ENCODE measurements at regions not wholly inside any gene's neighbourhood (a gene's known extent, or its start where the extent isn't known, plus 50 kb on each side); places are given as distances from the start of the nearest gene placed in this dataset.
A peak's percentile ranks its signal among the peaks of the same experiment; 100 is the strongest.

DNA sequence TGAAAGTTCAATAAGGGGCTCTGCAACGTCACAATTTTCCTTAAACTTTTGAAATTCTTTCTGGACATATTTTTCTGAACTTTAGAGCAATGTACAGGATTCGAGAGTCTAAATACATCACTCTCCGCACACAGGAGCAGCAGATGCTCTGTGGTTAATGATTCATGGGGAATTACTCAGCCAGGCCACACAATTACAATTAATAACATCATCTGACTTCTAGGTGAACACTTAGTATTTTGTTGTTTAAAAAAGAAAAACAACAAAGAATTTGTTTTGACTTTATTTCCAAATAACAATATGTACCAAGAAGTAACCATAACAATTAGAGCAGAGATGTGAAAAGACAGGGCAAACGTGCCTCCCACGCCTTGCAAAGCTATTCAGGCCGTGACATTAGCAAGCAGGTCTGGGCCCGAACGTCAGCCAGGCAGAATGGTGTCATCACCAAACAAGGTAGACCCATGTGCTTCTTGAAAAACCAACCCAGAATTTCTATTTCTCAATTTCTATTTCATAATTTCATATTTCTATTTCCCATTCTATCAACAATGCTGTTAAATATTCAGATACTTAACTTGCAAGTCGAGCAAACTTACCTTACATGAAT, 236.3 kb downstream of the COL4A1 start:
- ATAC-seq, result no peak

DNA sequence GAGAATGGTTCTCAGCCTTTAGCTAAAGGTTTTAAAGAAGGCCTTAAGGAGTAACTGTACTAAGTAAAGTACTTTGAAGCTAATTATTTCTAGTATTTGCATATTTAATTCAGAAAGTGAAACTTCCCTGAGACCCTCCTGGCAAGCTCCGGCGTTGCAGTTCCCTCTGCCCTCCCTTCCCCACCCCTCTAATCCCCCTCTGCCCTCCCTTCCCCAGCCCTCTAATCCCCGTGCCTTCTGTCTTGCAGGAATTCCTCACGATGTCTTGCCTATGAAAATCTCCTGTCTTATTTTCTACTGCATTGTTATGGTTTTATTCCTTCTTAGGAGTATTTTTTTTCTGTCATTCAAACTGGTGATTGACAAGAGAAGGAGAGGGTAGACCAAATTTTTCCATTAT, 236.9 kb downstream of the COL4A1 start:
- Histone ChIP-seq H3K27ac (no peak overlapping the region), H3K4me1 (no peaks in the 10 kb centered on the region), H3K9me3 (no peaks in the 10 kb centered on the region), H3K36me3 (replicated peaks in 1 of 2; ENCODE audit: insufficient read depth in 1 of 2, low read depth in 2 of 2) (no peaks in the 10 kb centered on the region), H3K4me3 (no peak overlapping the region), H3K27me3 (no peaks in the 10 kb centered on the region)
- DNase-seq, result no peak
- no peak for TF ChIP-seq POLR2A (IDR thresholded peaks at IDR 0.05)
- TF ChIP-seq, protein P1, sequence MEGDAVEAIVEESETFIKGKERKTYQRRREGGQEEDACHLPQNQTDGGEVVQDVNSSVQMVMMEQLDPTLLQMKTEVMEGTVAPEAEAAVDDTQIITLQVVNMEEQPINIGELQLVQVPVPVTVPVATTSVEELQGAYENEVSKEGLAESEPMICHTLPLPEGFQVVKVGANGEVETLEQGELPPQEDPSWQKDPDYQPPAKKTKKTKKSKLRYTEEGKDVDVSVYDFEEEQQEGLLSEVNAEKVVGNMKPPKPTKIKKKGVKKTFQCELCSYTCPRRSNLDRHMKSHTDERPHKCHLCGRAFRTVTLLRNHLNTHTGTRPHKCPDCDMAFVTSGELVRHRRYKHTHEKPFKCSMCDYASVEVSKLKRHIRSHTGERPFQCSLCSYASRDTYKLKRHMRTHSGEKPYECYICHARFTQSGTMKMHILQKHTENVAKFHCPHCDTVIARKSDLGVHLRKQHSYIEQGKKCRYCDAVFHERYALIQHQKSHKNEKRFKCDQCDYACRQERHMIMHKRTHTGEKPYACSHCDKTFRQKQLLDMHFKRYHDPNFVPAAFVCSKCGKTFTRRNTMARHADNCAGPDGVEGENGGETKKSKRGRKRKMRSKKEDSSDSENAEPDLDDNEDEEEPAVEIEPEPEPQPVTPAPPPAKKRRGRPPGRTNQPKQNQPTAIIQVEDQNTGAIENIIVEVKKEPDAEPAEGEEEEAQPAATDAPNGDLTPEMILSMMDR (IDR thresholded peaks at IDR 0.05), result no peak
- ATAC-seq, result no peak
- 40 to 41% methylated on average over 4 of the region's 4 CpGs for WGBS, 2 donors
- intact Hi-C loops (cut with DNase I), result no loop called here

More for the DNA sequence above, 236.3 kb downstream of the COL4A1 start:
- Histone ChIP-seq H3K27me3 (no peaks in the 10 kb centered on the region), H3K9me3 (no peaks in the 10 kb centered on the region), H3K27ac (no peak overlapping the region), H3K4me3 (no peak overlapping the region), H3K4me1 (no peaks in the 10 kb centered on the region), H3K36me3 (replicated peaks in 1 of 2; ENCODE audit: insufficient read depth in 1 of 2, low read depth in 2 of 2) (no peaks in the 10 kb centered on the region)
- WGBS, 2 donors, result 54 to 56% methylated on average over 9 of the region's 9 CpGs
- no peak for DNase-seq
- TF ChIP-seq, protein P1 (IDR thresholded peaks at IDR 0.05), result no peak
- no peak for TF ChIP-seq POLR2A (IDR thresholded peaks at IDR 0.05)
- intact Hi-C loops (cut with DNase I), result no loop called here

DNA sequence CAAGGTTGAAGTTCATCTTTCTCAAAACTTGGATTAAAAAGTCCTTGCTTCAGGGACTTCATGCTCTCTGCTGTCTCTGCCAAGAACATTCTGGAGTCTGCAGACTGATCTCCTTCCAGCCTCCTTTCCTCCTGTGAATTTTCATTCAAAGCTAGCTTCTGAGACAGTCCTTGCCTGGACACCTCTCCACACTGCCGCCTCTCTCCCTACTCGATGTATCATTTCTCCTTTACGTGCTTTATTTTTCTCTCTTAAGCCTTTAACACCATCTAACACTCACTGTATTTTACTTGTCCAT, 238.8 kb downstream of the COL4A1 start:
- H3K36me3 ChIP-seq (replicated peaks in 1 of 2; ENCODE audit: insufficient read depth in 1 of 2, low read depth in 2 of 2), result no peaks in the 10 kb centered on the region
- no peak for TF ChIP-seq POLR2A (IDR thresholded peaks at IDR 0.05)
- TF ChIP-seq, protein P1 (IDR thresholded peaks at IDR 0.05), result no peak
- WGBS, 2 donors, result 73 to 86% methylated on average over 3 of the region's 3 CpGs
- H3K9me3 ChIP-seq, result no peaks in the 10 kb centered on the region
- H3K4me3 ChIP-seq, result no peak overlapping the region
- intact Hi-C loops (cut with DNase I), result no loop called here
- ATAC-seq (no peak), DNase-seq (peak in 1 of 4 donors; percentile 6)
- H3K27ac ChIP-seq, result no peak overlapping the region
- no peaks in the 10 kb centered on the region for H3K4me1 ChIP-seq
- H3K27me3 ChIP-seq, result no peaks in the 10 kb centered on the region

DNA sequence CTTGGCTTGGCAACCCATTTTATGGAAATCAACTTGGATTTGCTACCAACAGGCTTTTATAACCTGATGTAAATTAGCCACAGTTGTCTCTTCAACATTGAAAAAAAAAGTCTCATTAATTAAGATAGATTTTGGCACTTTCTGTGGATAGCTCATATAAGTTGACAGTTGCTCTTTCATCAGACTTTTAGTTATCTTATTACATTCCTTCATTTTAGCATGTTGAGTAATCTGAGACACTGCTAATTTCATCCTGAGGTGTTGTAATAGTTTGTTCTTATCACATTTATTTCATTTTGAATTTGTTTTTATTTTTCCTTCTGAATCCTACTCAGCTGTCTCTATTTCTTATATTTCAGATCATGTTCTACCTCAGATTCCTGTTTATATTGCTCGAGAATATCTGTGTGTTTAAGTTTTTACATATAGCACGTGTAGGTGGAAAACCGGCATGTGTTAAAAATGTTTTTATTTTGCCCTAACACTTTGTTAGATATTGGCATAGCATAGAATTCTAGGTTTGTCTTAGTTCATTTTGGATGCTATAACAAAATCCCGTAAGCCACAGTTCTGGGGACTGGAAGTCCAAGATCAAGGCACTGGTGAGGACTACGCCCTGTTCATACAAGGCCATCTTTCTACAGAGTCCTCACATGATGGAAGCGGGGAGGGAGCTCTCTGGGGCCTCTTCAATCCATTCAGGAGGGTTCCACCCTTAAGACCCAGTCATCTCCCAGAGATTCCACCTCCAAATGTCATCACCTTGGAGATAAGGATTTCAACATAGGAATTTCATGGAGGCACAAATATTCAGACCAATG, 239.4 kb downstream of the COL4A1 start:
- H3K27ac ChIP-seq, result no peak overlapping the region
- H3K4me3 ChIP-seq, result no peak overlapping the region
- WGBS, 2 donors, result 81 to 93% methylated on average over 6 of the region's 6 CpGs
- H3K4me1 ChIP-seq, result no peaks in the 10 kb centered on the region
- intact Hi-C loops (cut with DNase I), result no loop called here
- ATAC-seq, result no peak
- no peaks in the 10 kb centered on the region for H3K27me3 ChIP-seq
- H3K36me3 ChIP-seq (replicated peaks in 1 of 2; ENCODE audit: insufficient read depth in 1 of 2, low read depth in 2 of 2), result no peaks in the 10 kb centered on the region
- DNase-seq, result no peak
- TF ChIP-seq, protein P1 (IDR thresholded peaks at IDR 0.05), result no peak
- TF ChIP-seq POLR2A (IDR thresholded peaks at IDR 0.05), result no peak
- no peaks in the 10 kb centered on the region for H3K9me3 ChIP-seq

DNA sequence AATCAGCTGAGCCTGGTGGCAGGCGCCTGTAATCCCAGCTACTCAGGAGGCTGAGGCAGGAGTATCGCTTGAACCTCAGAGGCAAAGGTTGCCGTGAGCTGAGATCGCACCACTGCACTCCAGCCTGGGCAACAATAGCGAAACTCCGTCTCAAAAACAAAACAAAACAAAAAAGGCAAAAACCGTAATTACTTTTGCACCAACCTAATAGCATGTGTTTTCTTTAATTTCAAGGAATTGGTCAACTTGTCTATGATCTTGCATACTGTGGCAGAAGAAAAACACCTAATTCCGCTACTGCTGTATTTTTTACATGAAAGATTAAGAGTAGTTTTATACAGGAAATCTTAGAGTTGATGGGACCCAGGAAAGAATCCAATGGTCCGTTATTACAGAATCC, 241.2 kb downstream of the COL4A1 start:
- Histone ChIP-seq H3K9me3 (no peaks in the 10 kb centered on the region), H3K27me3 (no peaks in the 10 kb centered on the region), H3K4me1 (no peaks in the 10 kb centered on the region), H3K36me3 (replicated peaks in 1 of 2; ENCODE audit: insufficient read depth in 1 of 2, low read depth in 2 of 2) (no peaks in the 10 kb centered on the region), H3K4me3 (no peak overlapping the region), H3K27ac (no peak overlapping the region)
- intact Hi-C loops (cut with DNase I), result no loop called here
- DNase-seq (no peak), ATAC-seq (no peak)
- TF ChIP-seq, protein P1 (IDR thresholded peaks at IDR 0.05), result no peak
- no peak for TF ChIP-seq POLR2A (IDR thresholded peaks at IDR 0.05)
- 84 to 89% methylated on average over 9 of the region's 9 CpGs for WGBS, 2 donors

All from body of pancreas (tissue), 4 donors.